Keratinocyte (primary cell): ENCODE measurements at regions not wholly inside any gene's neighbourhood (a gene's known extent, or its start where the extent isn't known, plus 50 kb on each side); places are given as distances from the start of the nearest gene placed in this dataset.

Experiments used
- DNase-seq: peaks from one replicate; pipeline ENCODE4 v3.0.0-alpha.2; 2011; ENCODE audit warnings: low read depth, missing footprints, low spot score
- FAIRE-seq: peaks from 2 replicates; lab custom pipeline; 2011; peaks lifted over from hg19 to GRCh38; lab: Jason Lieb, UNC
- H2AFZ ChIP-seq: 2 replicates; pipeline ENCODE4 v1.6.0; 2012; ENCODE audit warnings: low read length, control low read depth, inconsistent platforms; ENCODE audit not compliant: control insufficient read depth
- H3K27ac ChIP-seq: 2 replicates; pipeline ENCODE4 v1.5.1; 2011; ENCODE audit warnings: low read length; ENCODE audit not compliant: control insufficient read depth, insufficient read depth
- H3K27me3 ChIP-seq: 3 replicates; pipeline ENCODE4 v1.6.0; 2011; ENCODE audit warnings: low read length; ENCODE audit not compliant: control insufficient read depth, insufficient read depth; ENCODE audit errors: extremely low read depth
- H3K36me3 ChIP-seq, 2 experiments: 2 replicates in 1 of 2; 3 replicates in 1 of 2; pipeline ENCODE4 v1.5.1; 2011; ENCODE audit warnings: low read length in 2 of 2, mild to moderate bottlenecking in 1 of 2; ENCODE audit not compliant: control insufficient read depth in 2 of 2, insufficient read depth in 2 of 2; ENCODE audit errors: extremely low read depth in 1 of 2
- H3K4me1 ChIP-seq: 3 replicates; pipeline ENCODE4 v1.5.1; 2011; ENCODE audit warnings: low read length; ENCODE audit not compliant: control insufficient read depth, insufficient read depth; ENCODE audit errors: extremely low read depth
- H3K4me2 ChIP-seq: 3 replicates; pipeline ENCODE4 v1.6.0; 2011; ENCODE audit warnings: low read depth, low read length; ENCODE audit not compliant: control insufficient read depth, insufficient read depth; ENCODE audit errors: extremely low read depth
- H3K4me3 ChIP-seq, 3 experiments: fragments of 200-600 bp in 1 of 3; sonication (generic) in 1 of 3; 2 replicates in 2 of 3; 3 replicates in 1 of 3; pipeline ENCODE4 v1.5.1; 2011 to 2016; ENCODE audit warnings: low read length in 3 of 3, mild to moderate bottlenecking in 3 of 3, control low read depth in 2 of 3, inconsistent platforms in 1 of 3, low read depth in 1 of 3, mixed read lengths in 1 of 3, mixed run types in 1 of 3, moderate library complexity in 1 of 3; ENCODE audit not compliant: control insufficient read depth in 2 of 3, insufficient read depth in 2 of 3; ENCODE audit errors: extremely low read depth in 1 of 3
- H3K79me2 ChIP-seq: 2 replicates; pipeline ENCODE4 v1.6.0; 2012; ENCODE audit warnings: low read length; ENCODE audit not compliant: control insufficient read depth, insufficient read depth
- H3K9ac ChIP-seq: 3 replicates; pipeline ENCODE4 v1.6.0; 2011; ENCODE audit warnings: low read length; ENCODE audit not compliant: control insufficient read depth, insufficient read depth; ENCODE audit errors: extremely low read depth
- H3K9me1 ChIP-seq: 3 replicates; pipeline ENCODE4 v1.6.0; 2011; ENCODE audit warnings: low read length; ENCODE audit not compliant: control insufficient read depth, insufficient read depth; ENCODE audit errors: extremely low read depth
- H3K9me3 ChIP-seq: 2 replicates; pipeline ENCODE4 v1.5.1; 2012; ENCODE audit warnings: low read depth, low read length; ENCODE audit not compliant: control insufficient read depth
- H4K20me1 ChIP-seq: 3 replicates; pipeline ENCODE4 v1.6.0; 2011; ENCODE audit warnings: low read length; ENCODE audit not compliant: control insufficient read depth, insufficient read depth; ENCODE audit errors: extremely low read depth
- CTCF ChIP-seq, 3 experiments: IDR thresholded peaks in 1 of 3; conservative IDR thresholded peaks in 1 of 3; optimal IDR thresholded peaks in 1 of 3; 2 replicates in 2 of 3; 3 replicates in 1 of 3; pipeline versions ENCODE3 to v1.5.1; 2011; ENCODE audit warnings: low read length in 3 of 3, mild to moderate bottlenecking in 3 of 3, moderate library complexity in 2 of 3, control low read depth in 1 of 3, inconsistent platforms in 1 of 3; ENCODE audit not compliant: insufficient read depth in 2 of 3; ENCODE audit errors: extremely low read depth in 1 of 3
- EZH2 ChIP-seq: IDR thresholded peaks from one replicate; pipeline ENCODE4 v1.6.1; 2012; ENCODE audit warnings: inconsistent platforms, mild to moderate bottlenecking, low read length, moderate library complexity
- dilution Hi-C: fragments of 300-500 bp; cut with MboI; formaldehyde crosslinking; loops from one replicate; pipeline ENCODE4 v1.7.0; 2020; ENCODE audit warnings: low sequenced_read_pairs; ENCODE audit not compliant: extremely low pct_ligation_motif_present

DNA sequence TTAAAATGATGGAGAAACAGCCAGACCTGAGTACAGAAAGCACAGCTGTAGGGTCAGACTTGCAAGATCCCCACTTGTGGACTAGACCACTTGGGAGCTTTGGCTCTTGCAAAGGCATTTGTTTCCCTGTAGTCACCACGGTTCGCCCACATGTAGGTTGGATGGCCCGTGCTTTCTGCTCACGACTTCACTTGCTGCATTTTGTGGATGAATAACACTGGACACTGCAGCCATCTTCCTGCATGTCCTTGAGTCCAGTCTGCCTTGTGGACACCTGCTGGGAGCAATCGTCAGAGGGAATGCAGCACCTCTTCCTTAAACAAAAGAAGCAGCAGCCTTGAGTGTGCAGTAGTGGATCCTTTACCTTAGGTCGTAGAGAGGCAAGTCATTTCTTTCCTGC lies 372.9 kb upstream of the IRX2 start:
- H3K9ac ChIP-seq, result no peak overlapping the region
- H4K20me1 ChIP-seq, result no peaks in the 10 kb centered on the region
- no peak overlapping the region for H3K4me2 ChIP-seq
- no peak overlapping the region for H3K27ac ChIP-seq
- no peaks in the 10 kb centered on the region for H3K36me3 ChIP-seq
- no peaks in the 10 kb centered on the region for H3K4me1 ChIP-seq
- no peak overlapping the region for H3K4me3 ChIP-seq
- no peaks in the 10 kb centered on the region for H3K9me3 ChIP-seq
- H3K27me3 ChIP-seq, result no peaks in the 10 kb centered on the region
- dilution Hi-C loops, result no loop called here
- TF ChIP-seq CTCF (optimal IDR thresholded peaks at IDR 0.05 in 1 of 3, IDR thresholded peaks at IDR 0.05 in 1 of 3, conservative IDR thresholded peaks at IDR 0.05 in 1 of 3; ENCODE audit: extremely low read depth in 1 of 3, insufficient read depth in 2 of 3, low read length in 3 of 3) (no peak), EZH2 (no peak)
- H2AFZ ChIP-seq, result no peak overlapping the region
- no peaks in the 10 kb centered on the region for H3K79me2 ChIP-seq
- no peaks in the 10 kb centered on the region for H3K9me1 ChIP-seq
- FAIRE-seq (no peak), DNase-seq (no peak)

DNA sequence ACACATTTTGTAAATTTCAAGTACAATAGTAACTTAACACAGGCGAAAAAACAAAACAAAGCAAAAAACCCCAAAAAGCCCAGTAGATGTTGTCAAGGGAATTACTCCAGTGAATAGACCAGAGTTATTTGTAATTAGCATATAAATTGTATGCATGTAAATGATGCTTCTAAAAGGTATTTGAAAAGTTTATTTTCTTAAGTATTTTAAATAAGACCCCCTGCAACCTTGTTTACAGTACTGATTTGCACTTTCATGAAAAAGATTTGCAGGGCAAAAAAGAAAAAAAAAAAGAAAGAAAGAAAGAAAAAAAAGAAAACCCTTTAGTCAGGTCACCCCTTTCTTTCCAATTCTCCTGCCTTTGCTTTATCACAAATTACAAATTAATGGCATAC lies 372.3 kb upstream of the IRX2 start:
- Histone ChIP-seq H3K4me2 (no peak overlapping the region), H3K27me3 (no peaks in the 10 kb centered on the region), H2AFZ (no peak overlapping the region), H3K36me3 (no peaks in the 10 kb centered on the region), H3K9me3 (no peaks in the 10 kb centered on the region), H3K79me2 (no peaks in the 10 kb centered on the region), H3K9ac (no peak overlapping the region), H3K27ac (no peak overlapping the region), H4K20me1 (no peaks in the 10 kb centered on the region), H3K4me3 (no peak overlapping the region), H3K9me1 (no peaks in the 10 kb centered on the region), H3K4me1 (no peaks in the 10 kb centered on the region)
- dilution Hi-C loops, result no loop called here
- DNase-seq (no peak), FAIRE-seq (no peak)
- TF ChIP-seq CTCF (optimal IDR thresholded peaks at IDR 0.05 in 1 of 3, IDR thresholded peaks at IDR 0.05 in 1 of 3, conservative IDR thresholded peaks at IDR 0.05 in 1 of 3; ENCODE audit: extremely low read depth in 1 of 3, insufficient read depth in 2 of 3, low read length in 3 of 3) (no peak), EZH2 (no peak)
